ENCODE measurements at regions not wholly inside any gene's neighbourhood (a gene's known extent, or its start where the extent isn't known, plus 50 kb on each side); places are given as distances from the start of the nearest gene placed in this dataset.

GRCh38 chr2:7452110-7452876 lies 535.1 kb downstream of the RNF144A start:
- TF ChIP-seq HES2 (IDR thresholded peaks at IDR 0.05) (no peak), PBX3 (IDR thresholded peaks at IDR 0.05) (no peak), HEYL (CRISPR knock-in tag; IDR thresholded peaks at IDR 0.05) (no peak)
- DNase-seq (ENCODE audit: low read depth in 1 of 2, low spot score in 1 of 2) (no peak), FAIRE-seq (no peak), ATAC-seq (no peak)
- WGBS (ENCODE audit: missing lambda C conversion rate), result 5% methylated on average over 12 of the region's 12 CpGs
- no peaks in the 10 kb centered on the region for H3K4me1 ChIP-seq
- ChIA-PET CTCF (no interaction called here), POLR2A (no interaction called here)
- H3K4me3 ChIP-seq, result no peak overlapping the region
- no peak overlapping the region for H3K27ac ChIP-seq
- H3K9me3 ChIP-seq, result no peaks in the 10 kb centered on the region
- no peak overlapping the region for H3K4me2 ChIP-seq

GRCh38 chr2:7454592-7454991 lies 537.4 kb downstream of the RNF144A start:
- Histone ChIP-seq H3K4me1 (no peaks in the 10 kb centered on the region), H3K4me2 (no peak overlapping the region), H3K27ac (no peak overlapping the region), H3K9me3 (no peaks in the 10 kb centered on the region), H3K4me3 (no peak overlapping the region)
- 17% methylated on average over 4 of the region's 4 CpGs for WGBS (ENCODE audit: missing lambda C conversion rate)
- no peak for DNase-seq (ENCODE audit: low read depth in 1 of 2, low spot score in 1 of 2)
- TF ChIP-seq TFCP2L1 (CRISPR knock-in tag; IDR thresholded peaks at IDR 0.05) (no peak), TP53 (CRISPR knock-in tag; IDR thresholded peaks at IDR 0.05) (no peak), SREBF2 (IDR thresholded peaks at IDR 0.05) (no peak), POLR2A (IDR thresholded peaks at IDR 0.05; ENCODE audit: low read length) (no peak), NR3C1 (IDR thresholded peaks at IDR 0.05) (no peak), FOSL2 (IDR thresholded peaks at IDR 0.05) (no peak), FOSL2 (CRISPR knock-in tag; IDR thresholded peaks at IDR 0.05) (no peak), BCL3 (IDR thresholded peaks at IDR 0.05) (no peak), EHMT2 (IDR thresholded peaks at IDR 0.05; ENCODE audit: low read depth) (no peak), PBX3 (IDR thresholded peaks at IDR 0.05) (no peak), E2F6 (IDR thresholded peaks at IDR 0.05; ENCODE audit: borderline replicate concordance, low read depth) (no peak), HEYL (CRISPR knock-in tag; IDR thresholded peaks at IDR 0.05) (no peak), RCOR1 (IDR thresholded peaks at IDR 0.05; ENCODE audit: low read depth, low read length) (no peak), CBX2 (IDR thresholded peaks at IDR 0.05; ENCODE audit: borderline replicate concordance, low read depth) (no peak), JUN (IDR thresholded peaks at IDR 0.05) (no peak), ELK1 (IDR thresholded peaks at IDR 0.05; ENCODE audit: low read depth, low read length) (no peak), HDAC2 (IDR thresholded peaks at IDR 0.05) (no peak), EHF (CRISPR knock-in tag; IDR thresholded peaks at IDR 0.05) (no peak)
- ChIA-PET POLR2A (no interaction called here), CTCF (no interaction called here)
- no peak for ATAC-seq
- no peak for FAIRE-seq
